GM18508 (cell line): ENCODE measurements at regions not wholly inside any gene's neighbourhood (a gene's known extent, or its start where the extent isn't known, plus 50 kb on each side); places are given as distances from the start of the nearest gene placed in this dataset.
"Not testable (repeated sequence)": the region's sequence is repeated elsewhere in the genome, so short reads cannot be mapped to it uniquely, and the experiment has no call there.

ENCODE experiments used
- ATAC-seq: cut with Tn5 transposase; IDR thresholded peaks from one replicate; pipeline ENCODE4 v1.9.1; 2021; ENCODE audit warnings: moderate number of reproducible peaks; ENCODE audit not compliant: insufficient read depth, unreplicated experiment

DNA sequence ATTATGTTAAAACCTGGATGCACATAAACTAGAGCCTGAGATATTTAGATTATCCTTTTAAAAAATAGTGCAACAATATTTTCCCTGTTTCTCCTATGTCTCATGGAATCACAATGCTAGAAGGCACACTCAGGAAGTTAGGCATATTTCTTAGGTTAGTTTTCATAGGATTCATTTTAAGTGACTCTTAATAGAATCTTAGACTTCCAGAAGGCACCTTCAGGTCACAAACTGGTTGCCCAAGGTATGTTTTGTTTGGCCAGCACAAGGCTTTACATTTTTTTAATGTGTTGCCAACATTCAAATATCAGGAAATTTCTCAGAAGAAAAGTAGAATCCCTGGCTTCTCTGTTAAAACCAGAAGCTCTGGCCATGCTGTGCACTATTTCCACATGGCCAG lies 129.3 kb downstream of the LNPK start:
- no peak for ATAC-seq

DNA sequence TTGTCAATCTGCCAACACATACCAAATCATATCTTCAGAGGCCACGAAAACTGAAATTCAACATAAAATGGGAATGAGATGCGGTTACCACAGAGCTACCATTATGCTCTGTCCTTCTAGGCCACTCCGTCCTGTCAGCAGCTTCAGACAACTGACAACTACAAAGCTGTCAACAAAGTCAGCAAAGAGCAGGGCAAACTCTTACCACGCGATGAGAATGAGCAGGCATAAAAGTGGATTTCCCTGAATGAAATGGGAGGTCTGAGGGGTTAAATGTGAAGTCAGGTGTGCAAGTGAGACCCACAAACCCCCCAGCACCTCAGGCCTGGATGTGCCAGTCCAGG lies 130.1 kb downstream of the LNPK start:
- no peak for ATAC-seq

DNA sequence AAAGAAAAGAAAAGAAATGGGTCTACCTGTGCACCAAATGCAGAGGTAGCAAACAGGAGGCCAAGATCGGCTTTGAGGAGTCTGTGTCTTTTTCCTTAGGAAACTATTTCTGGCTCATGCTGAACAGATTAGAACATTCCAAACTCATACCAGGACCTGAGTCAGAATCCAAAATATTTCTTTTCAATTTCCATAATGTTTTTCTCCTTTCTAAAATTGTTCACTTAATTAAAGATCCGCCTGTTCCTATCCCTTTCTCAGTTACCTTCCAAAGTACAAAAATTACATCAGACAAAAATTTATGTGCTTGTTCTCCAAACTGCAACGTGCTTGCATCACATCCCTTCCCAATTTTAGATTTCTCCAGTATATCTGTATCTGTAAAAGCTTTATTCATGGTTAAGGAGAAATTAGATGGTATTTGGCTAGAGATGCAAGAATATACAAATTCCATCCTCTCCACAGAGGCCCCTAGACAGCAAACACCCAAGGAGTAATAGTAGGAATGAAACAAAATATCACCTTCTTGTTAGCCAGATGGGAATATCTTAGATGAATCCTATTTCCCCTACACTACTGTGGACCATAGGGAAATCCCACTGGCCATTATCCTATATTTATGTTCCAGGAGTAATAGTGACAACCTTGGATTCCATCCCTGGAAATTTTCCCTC lies 130.6 kb downstream of the LNPK start:
- ATAC-seq: no peak

DNA sequence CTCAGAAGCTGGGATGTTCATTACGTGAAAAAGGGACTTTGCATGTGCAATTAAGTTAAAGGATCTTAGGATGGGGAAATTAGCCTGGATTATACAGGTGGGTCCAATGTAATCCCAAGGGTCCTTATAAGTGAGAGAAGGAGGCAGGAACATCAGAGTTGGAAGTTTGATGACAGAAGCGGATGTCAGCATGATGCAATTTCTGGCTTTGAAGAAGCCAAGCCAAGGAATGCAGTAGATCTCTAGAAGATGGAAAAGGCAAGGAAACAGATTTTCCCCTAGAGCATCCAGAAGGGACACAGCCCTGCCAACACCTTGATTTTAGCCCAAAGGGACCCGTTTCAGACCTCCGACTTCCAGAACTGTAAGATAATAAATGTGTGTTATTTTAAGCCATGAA lies 136.4 kb downstream of the LNPK start:
- ATAC-seq: no peak

DNA sequence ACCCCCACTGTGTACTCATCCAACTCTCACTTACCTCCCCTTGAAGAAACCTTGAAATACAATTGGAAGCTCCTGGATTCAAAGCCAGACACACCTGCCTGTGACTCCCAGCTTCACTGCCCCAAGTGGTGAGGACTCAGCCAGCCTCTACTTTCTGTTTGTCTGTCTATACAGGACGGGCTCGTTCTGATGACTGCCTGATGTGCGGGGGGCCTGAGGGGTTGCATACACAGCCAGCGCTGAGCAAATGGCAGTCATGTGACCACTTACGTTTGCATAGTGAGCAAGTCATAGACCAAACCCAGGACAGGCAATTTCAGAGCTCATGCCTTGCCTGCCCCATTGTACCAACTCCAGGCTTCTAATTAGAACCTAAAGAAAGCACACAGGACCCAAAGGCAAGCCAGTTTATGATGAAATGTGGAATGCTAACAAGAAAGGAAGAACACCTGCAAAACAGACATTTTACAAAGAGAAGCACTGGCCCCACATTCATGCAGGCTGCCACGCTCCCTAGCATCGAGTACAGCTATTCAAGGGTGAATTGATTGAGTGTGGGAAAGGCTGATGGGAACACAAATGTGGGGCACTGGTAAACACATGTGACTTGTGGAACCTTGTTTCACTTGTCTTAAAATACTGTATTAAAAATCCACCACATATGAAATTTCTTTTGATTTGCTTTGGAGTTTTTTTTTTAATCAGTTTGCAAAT lies 137.8 kb downstream of the LNPK start:
- ATAC-seq: no peak

DNA sequence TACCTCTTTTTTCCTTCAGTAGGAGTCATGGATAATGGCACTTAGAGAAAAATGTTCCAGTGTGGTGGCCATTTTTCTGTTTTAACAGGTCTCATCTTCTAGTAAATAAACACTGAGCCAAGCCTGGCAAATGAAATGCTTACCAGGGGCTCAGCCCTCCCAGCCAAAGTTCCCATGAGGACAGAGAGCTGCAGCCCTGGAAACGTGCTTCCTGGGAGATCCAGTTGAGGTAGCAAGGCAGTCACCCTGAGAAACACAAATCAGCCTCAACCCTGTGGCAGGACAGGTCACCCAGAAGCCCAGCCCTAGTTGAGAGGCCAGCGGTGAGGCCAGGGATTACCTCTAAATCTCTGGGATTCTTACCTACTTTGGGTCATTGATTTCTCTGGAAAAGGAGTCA lies 140.1 kb downstream of the LNPK start:
- ATAC-seq: no peak

DNA sequence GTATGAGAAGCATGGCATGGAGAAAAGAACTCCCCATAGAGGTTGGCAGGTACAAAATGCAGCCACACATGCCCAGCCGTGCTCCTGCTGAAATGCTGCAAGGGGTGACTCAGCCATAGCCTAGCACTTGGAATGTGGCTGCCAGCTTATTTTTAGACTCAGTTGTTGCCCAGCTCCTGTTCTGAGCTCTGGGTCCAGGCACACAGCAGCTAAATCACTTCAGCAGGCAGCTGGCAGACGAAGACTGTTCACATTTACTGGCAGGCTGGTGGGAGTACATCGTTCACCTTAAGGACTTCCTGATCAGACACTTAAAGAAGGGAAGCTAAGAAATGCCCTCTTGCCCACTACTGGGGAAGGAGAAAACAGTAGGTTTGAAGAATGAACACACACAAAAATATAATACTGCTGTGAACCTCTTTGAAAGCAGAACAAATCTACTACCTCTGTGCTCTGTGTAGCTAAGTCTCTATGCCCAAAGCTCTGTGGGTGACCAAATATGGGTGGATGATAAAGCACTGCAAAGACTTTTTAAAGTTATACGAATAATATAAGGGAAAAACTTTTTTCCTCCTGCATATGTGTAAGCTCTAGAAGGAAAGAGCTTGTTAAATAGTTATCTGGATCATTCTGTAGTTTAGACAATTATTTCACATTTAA lies 146.1 kb downstream of the LNPK start:
- ATAC-seq: no peak

DNA sequence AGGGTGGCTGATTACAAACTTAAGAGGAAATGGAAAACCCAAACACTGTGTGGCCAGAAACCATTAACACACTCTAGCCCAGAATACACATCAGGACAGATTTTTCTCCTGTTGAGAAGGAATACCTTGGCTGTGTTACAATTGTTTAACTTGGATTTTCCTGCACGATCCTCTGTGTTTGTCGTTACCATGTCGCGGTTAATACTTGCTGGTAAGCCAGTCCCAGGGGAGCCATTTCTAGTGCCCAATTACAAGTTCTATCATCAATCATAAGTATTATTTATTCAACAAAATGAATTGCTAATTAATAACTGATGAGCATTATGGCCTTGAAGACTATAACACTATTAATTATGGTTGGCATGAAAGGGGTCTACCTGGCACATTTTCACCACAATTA lies 146.8 kb downstream of the LNPK start:
- no peak for ATAC-seq

DNA sequence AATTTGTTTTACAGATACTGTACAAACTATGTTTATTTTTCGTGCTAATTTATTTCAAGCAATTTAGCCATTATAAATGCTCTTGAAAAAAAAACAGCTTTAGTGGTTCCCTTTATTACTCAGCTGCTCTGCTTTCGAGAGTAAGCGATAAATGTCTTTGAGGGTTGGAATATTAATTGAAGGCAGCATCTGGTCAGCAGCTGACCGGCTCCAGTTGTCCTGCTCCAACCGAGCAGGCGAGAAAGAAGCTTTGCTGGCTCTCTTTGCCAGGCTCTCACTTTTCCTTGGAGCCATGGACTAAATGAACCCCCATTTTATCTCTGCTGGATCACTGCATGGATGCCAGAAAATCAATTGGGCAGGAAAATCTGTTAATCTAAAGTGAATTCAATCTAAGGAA lies 147.4 kb downstream of the LNPK start:
- ATAC-seq: no peak

DNA sequence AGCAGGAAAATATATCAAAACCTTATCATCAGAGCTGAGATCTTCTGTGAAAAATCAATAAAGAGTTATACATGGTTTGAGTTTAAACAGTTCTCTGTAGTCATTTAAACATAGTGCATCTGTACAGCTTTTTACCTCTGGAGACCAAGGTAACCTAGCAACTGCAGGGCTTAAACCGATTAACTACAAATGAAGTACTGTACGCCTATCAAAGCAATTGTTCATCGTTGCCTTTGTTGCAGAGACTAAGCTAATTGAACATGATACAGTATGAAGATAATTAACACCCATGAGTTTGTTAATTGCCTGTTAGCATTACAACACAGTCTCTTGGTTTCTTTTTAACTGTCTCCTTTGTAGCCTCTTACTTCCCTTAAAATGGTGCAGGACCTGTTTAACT lies 147.9 kb downstream of the LNPK start:
- no peak for ATAC-seq

DNA sequence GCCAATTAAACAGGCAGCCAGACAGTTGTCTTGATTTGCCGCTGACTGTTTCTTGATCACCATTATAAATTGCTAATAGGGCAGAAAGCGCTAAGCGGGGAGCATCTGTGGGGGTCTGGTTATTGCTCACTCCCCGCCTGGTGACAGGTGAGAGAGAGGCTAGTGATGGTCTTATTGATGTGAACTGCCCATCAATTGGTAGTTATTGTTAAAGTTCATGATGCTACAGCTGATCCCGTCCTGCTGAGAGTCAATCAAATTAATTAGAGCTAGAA lies 148.5 kb downstream of the LNPK start:
- no peak for ATAC-seq

DNA sequence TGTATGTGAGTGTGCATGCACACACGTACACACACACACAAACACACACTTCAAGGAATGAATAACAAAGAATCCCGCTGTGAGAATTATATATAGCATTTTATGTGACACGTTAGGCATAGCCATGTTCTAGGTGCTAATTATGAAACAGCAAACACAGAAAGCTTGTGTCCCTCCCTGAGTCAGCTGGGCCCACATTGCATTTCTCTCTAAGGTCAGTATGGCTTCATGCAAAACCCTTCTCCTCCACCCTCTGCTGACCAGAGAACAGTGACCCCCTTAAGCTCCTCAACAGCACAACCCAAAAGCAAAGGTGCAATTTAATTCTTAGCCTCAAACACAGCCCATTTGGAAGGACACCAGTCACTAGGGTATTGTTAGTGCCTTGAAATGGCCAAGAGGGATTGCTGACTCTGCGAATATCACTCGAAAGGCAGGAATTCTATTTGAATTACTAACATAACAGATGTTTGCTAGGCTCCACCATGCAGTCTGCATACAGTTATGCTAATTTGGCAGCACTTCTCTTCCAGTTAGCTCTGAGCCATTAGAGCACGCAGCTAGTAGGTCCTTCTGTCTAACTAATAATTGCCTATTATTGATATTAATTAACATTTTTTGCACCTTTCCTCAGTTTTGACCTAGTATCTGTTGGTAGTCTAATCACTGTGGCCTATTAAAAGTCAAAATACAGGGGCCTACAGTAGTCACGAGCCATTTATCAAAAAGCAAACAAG lies 149.0 kb downstream of the LNPK start:
- no peak for ATAC-seq

DNA sequence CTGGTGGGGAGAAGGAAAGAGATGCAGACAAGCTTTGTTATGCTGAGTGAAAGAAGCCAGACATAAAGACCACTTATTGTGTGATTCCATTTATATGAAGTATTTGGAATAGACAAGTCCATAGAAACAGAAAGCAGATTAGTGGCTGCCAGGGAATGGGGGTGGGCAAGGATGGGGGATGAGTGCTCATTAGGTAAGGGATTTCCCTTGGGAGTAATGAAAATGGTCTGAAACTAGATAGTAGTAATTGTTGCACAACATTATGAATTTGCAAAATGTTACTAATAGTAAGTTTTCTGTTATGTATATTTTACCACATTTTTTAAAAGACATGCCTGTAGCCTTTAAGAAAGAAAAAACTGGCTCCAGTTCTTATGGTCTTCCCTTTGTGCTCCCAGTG lies 154.9 kb downstream of the LNPK start:
- no peak for ATAC-seq

DNA sequence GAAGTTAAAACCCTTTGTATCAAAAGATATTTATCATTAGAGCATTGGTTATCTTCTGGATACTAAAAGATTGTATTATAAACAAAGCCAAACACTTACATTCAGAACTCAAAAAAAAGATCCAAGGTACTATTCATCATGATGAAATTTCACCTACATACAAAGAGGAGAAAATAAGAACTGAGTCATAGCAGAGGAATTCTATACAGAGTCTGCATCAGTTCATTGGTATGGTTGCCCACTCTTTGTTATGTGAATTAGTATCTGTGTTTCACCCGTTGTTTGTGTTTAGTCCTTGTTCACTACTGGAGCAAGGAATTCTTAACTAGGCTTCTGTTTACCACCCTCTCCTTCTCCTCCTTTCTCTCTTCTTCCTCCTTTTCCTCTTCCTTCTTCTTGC lies 157.9 kb downstream of the LNPK start:
- ATAC-seq: no peak

DNA sequence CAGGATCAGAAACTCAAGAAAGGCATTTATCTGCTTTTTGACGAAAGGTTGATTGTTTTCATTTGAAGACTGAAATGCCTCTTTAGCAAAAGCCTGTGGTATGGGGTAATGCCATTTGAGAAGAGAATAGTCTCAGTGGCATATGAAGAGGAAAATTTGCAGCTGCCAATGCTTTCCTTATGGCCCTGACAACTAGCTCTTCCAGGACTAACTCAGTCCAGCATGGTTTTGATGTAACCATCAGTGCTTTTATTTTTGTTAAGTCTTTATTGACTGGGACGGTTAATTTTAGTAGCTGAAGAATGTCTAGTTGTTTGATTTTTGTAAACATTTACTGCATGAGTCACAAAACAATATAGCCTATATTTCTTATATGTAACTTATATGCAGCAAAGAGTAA lies 158.4 kb downstream of the LNPK start:
- ATAC-seq: no peak

DNA sequence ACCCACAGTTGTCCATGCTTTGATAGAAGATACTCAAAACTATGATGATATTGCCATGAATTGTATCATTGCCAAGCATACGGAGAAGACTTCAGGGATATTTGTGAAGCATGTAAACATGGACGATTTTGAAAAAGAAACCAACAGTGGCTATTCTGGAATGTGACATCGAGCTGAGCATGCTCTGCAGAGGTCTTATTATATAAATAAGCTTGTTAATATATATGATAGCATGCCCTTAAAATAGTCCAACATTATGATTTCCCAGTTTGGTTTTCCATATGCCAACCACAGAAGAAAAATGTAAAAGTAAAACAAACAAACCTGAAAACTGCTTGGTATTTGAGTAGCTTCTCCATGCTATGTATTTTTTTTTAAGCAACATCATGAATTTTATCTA lies 159.1 kb downstream of the LNPK start:
- ATAC-seq: no peak

DNA sequence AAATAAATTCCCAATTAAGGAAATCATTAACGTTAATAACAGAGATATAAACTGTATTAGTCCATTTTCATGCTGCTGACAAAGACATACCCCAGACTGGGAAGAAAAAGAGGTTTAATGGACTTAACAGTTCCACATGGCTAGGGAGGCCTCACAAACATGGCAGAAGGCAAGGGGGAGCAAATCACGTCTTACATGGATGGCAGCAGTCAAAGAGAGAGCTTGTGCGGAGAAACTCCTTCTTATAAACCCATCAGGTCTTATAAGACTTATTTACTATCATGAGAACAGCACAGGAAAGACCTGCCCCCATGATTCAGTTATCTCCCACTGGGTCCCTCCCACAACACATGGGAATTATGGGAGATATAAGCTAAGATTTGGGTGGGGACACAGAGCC lies 161.3 kb downstream of the LNPK start:
- ATAC-seq: not testable (repeated sequence)

DNA sequence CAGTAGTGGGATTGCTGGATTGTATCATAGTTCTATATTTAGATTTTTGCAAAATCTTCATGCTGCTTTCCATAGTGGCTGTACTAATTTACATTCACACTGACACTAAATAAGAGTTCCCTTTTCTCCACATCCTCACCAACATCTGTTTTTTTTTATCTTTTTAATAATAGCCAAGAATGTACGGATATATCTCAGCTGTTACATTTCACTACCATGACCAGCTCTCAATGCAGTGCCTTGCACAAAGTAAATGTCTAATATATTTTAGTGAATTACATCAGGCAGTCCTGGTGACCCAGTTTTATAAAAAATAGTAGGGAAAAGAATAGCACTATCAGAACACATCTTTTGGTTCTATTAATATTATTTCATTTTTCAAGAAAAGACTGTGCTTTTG lies 161.8 kb downstream of the LNPK start:
- ATAC-seq: no peak

DNA sequence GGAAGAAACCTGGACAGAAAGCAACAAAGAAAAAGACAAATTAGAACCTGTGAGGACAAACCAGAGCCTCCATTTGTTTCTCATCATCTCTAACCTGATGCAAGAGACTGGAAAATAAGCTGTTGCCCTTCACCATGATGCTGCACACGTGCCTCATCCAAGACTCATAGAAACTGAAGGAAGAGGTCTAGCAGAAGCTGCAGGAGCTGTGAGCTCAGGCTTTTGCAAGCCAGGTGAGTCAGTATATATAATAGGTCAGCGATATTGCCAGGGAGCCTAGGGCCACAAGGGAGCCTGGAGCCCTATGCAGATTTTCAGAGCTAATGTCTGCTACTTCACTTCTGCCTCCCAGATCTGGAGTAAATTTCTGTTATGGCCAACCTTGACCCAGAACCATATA lies 163.1 kb downstream of the LNPK start:
- ATAC-seq: no peak

DNA sequence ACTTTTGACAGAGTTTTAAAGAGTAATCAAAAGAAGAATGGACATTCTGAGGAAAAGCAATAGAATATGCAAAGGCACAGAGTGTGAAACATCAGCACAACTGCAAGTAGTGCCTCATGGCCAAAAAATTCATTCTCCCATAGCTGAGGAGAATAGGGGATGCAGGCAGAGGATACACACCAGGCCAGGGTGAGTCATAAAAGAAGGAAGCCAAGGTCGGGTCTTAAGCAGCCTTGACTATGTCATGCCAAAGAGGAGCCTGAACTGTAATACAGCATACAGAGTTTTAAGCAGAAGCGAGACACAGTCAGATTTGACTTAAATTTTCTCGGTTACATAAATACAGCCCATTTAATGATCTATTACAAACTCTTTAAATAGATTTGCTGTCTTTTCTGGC lies 165.0 kb downstream of the LNPK start:
- no peak for ATAC-seq

DNA sequence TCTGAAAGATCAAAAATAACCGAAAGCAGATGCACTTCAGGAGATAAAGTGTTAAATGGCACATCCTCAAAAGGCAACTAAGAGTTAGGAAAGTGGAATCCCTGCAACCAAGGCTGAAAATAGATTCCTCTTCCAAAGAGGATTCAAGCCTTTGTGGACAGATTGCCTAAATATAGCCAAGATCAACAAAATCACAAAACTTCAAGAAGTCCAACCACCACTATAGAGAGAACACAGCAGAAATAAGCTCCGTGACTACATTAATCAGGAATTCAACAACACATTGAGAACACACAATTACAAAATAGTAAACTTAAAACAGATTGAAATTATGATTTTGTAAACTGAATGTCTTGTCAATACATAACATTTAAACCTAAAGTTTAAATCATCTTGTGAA lies 165.7 kb downstream of the LNPK start:
- no peak for ATAC-seq

DNA sequence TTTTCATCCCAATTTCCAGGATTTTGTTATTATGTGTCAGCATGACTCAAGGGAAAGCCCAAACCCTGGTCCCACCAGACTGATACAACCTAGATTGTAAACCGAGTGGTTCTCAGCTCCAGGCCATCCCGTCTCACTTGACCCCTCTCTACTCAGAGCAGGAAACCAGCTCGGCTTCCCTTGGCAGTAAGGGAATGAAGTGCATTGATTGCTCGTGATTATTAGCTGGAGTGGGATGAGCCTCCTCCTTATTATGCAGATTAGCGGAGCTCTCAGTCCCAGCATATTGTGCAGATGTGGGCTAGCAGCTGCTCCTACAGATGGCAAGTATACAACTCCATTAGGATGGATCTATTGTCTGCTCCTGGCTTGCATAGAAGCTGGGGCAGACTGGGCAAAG lies 167.6 kb downstream of the LNPK start:
- ATAC-seq: no peak
